Endothelial cell of umbilical vein (primary cell): ENCODE measurements at regions not wholly inside any gene's neighbourhood (a gene's known extent, or its start where the extent isn't known, plus 50 kb on each side); places are given as distances from the start of the nearest gene placed in this dataset.

Source experiments
- BruUV-seq: library from RNA; stranded (reverse); fragments of 400-500 nt; replicated peaks from 2 replicates; lab custom pipeline; 2021; lab: Mats Ljungman, UMichigan
- CTCF ChIA-PET: fragments of 300-600, 350-600 bp; sonication (Branson Sonifier 250); formaldehyde crosslinking; loops from one replicate; lab custom pipeline; 2021; ENCODE audit warnings: antibody characterized with exemption, inconsistent platforms; lab: Charles Lee
- POLR2A ChIA-PET: fragments of 300-600, 350-600 bp; sonication (Branson Sonifier 250); formaldehyde crosslinking; loops from one replicate; lab custom pipeline; 2021; ENCODE audit warnings: antibody characterized with exemption, inconsistent platforms; lab: Charles Lee
- DNase-seq: peaks from one replicate; pipeline ENCODE4 v3.0.0-alpha.2; 2011; ENCODE audit warnings: low read depth, low spot score
- FAIRE-seq: peaks from 2 replicates; lab custom pipeline; 2011; peaks lifted over from hg19 to GRCh38; lab: Jason Lieb, UNC
- H2AFZ ChIP-seq: 2 replicates; pipeline ENCODE4 v1.6.0; 2012; ENCODE audit warnings: low read depth, low read length, control low read depth, inconsistent platforms
- H3K27ac ChIP-seq: 2 replicates; pipeline ENCODE4 v1.5.1; 2011; ENCODE audit warnings: low read depth, mild to moderate bottlenecking, control low read depth, low read length, moderate library complexity; ENCODE audit not compliant: insufficient read depth
- H3K27me3 ChIP-seq, 2 experiments: 2 replicates each; pipeline versions ENCODE4 v1.6.0 to v1.6.1; 2011; ENCODE audit warnings: low read length in 2 of 2, mixed read lengths in 1 of 2; ENCODE audit not compliant: control insufficient read depth in 2 of 2, insufficient read depth in 2 of 2
- H3K36me3 ChIP-seq, 2 experiments: 2 replicates in 1 of 2; 3 replicates in 1 of 2; pipeline ENCODE4 v1.5.1; 2011; ENCODE audit warnings: low read length in 2 of 2, mild to moderate bottlenecking in 1 of 2, moderate library complexity in 1 of 2; ENCODE audit not compliant: control insufficient read depth in 2 of 2, insufficient read depth in 2 of 2; ENCODE audit errors: extremely low read depth in 1 of 2
- H3K4me1 ChIP-seq: 3 replicates; pipeline ENCODE4 v1.5.1; 2011; ENCODE audit warnings: mild to moderate bottlenecking, low read length; ENCODE audit not compliant: control insufficient read depth, insufficient read depth; ENCODE audit errors: extremely low read depth
- H3K4me2 ChIP-seq: 2 replicates; pipeline ENCODE4 v1.6.1; 2011; ENCODE audit warnings: low read length, control low read depth, mixed read lengths; ENCODE audit not compliant: insufficient read depth
- H3K4me3 ChIP-seq, 3 experiments: fragments of 200-600 bp in 1 of 3; sonication (generic), shearing (Covaris generic) in 1 of 3; replicated peaks in 1 of 3; 2 replicates each; pipeline ENCODE4 v1.5.1; 2011 to 2016; ENCODE audit warnings: control low read depth in 3 of 3, low read length in 3 of 3, mild to moderate bottlenecking in 2 of 3, inconsistent platforms in 1 of 3, low read depth in 1 of 3, moderate library complexity in 1 of 3; ENCODE audit not compliant: insufficient read depth in 1 of 3
- H3K79me2 ChIP-seq: 2 replicates; pipeline ENCODE4 v1.6.0; 2012; ENCODE audit warnings: low read length, inconsistent platforms; ENCODE audit not compliant: control insufficient read depth, insufficient read depth
- H3K9ac ChIP-seq: replicated peaks from 2 replicates; pipeline ENCODE3; 2011; ENCODE audit warnings: low read length, control low read depth; ENCODE audit not compliant: insufficient read depth; ENCODE audit errors: extremely low read depth
- H3K9me1 ChIP-seq: replicated peaks from 3 replicates; pipeline ENCODE4 v1.6.0; 2011; ENCODE audit warnings: mild to moderate bottlenecking, low read length; ENCODE audit not compliant: control insufficient read depth, insufficient read depth; ENCODE audit errors: extremely low read depth
- H3K9me3 ChIP-seq: replicated peaks from 2 replicates; pipeline ENCODE4 v1.5.1; 2012; ENCODE audit warnings: low read length, inconsistent platforms; ENCODE audit not compliant: control insufficient read depth, insufficient read depth
- H4K20me1 ChIP-seq: replicated peaks from 2 replicates; pipeline ENCODE3; 2011; ENCODE audit warnings: mild to moderate bottlenecking, low read length; ENCODE audit not compliant: control insufficient read depth, insufficient read depth; ENCODE audit errors: extremely low read depth
- FOS ChIP-seq: IDR thresholded peaks from 2 replicates; pipeline ENCODE4 v1.6.1; 2011; ENCODE audit warnings: mild to moderate bottlenecking, low read length, moderate library complexity, borderline replicate concordance; ENCODE audit not compliant: insufficient read depth
- JUN ChIP-seq: IDR thresholded peaks from 2 replicates; pipeline ENCODE4 v1.6.1; 2011; ENCODE audit warnings: borderline replicate concordance, low read depth; ENCODE audit not compliant: insufficient read length, insufficient read depth
- MYC ChIP-seq: IDR thresholded peaks from one replicate; pipeline ENCODE4 v1.6.1; 2011; ENCODE audit warnings: mild to moderate bottlenecking, low read depth, low read length
- POLR2A ChIP-seq: IDR thresholded peaks from 2 replicates; pipeline ENCODE4 v1.6.1; 2012; ENCODE audit warnings: low read depth, mild to moderate bottlenecking, control low read depth, low read length
- POLR2AphosphoS5 ChIP-seq: IDR thresholded peaks from 2 replicates; pipeline ENCODE4 v1.6.1; 2012; ENCODE audit warnings: low read depth, mild to moderate bottlenecking, control low read depth, low read length, moderate library complexity; ENCODE audit not compliant: insufficient read depth
- dilution Hi-C: fragments of 300-500 bp; cut with MboI; formaldehyde crosslinking; loops from one replicate; pipeline ENCODE4 v1.15.0; 2019; ENCODE audit warnings: low sequenced_read_pairs; ENCODE audit not compliant: extremely low pct_ligation_motif_present
- intact Hi-C: fragments of 100-400 bp; cut with micrococcal nuclease; formaldehyde crosslinking; loops from one replicate; pipeline ENCODE4 v1.10.0; 2022
- TF ChIP-seq, protein P1 (sequence below): IDR thresholded peaks from 2 replicates; pipeline ENCODE4 v1.6.1; 2011; ENCODE audit not compliant: insufficient read depth, insufficient read length

DNA sequence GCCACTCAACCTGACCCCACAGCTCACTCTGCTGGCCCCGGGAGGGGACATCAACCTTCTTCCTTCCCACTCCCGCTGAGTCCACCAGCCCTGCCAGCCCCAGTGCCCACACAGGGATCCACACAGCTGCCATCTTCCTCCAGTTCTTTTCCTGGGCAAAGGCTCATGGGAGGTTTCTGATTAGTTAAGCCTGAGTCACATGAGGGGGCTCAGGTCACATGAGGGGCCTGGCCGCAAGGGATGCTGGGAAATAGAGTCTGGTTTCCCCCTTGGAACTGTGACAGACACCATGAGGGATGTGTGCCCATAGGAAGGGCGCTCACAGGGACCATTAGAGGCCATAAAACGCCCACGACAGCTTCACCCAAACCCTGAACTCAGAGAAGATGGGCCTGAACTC, 228.7 kb upstream of the SFSWAP start:
- H3K9ac ChIP-seq = no peak overlapping the region
- H3K27ac ChIP-seq = no peak overlapping the region
- dilution Hi-C loops (no loop called here), intact Hi-C loops (no loop called here)
- H3K9me1 ChIP-seq = no peaks in the 10 kb centered on the region
- H3K4me2 ChIP-seq = no peak overlapping the region
- no peak for FAIRE-seq
- no peak overlapping the region for H3K4me3 ChIP-seq
- no peaks in the 10 kb centered on the region for H3K9me3 ChIP-seq
- TF ChIP-seq MYC (no peak), FOS (no peak), JUN (no peak)
- H4K20me1 ChIP-seq = no peaks in the 10 kb centered on the region
- H3K4me1 ChIP-seq = no peaks in the 10 kb centered on the region
- no peaks in the 10 kb centered on the region for H3K36me3 ChIP-seq
- H2AFZ ChIP-seq = no peak overlapping the region
- POLR2A ChIA-PET = no interaction called here
- no peaks in the 10 kb centered on the region for H3K27me3 ChIP-seq
- no peak for DNase-seq
- CTCF ChIA-PET = no interaction called here
- no TSS peak for BruUV-seq
- H3K79me2 ChIP-seq = no peaks in the 10 kb centered on the region

DNA sequence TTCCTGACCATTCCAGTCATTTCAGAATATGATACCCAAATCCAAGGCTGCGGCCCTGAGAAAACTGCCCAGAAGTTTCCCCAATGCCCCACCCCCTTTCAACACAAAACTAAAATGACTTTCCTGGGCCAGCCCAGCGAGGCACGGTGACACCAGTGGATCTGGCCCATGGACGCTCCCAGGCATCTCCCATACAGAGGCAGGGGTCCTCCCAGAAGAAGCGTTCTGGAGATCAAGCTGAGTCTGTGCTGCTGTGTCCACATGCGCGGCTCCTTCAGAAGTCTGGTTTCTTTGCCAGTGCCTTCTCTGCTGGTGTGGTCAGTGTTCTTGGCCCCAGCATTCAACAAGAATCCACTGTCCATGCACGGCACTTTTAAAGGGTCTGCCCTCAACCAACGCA, 228.2 kb upstream of the SFSWAP start:
- H3K4me1 ChIP-seq = no peaks in the 10 kb centered on the region
- FAIRE-seq (no peak), DNase-seq (no peak)
- no peak overlapping the region for H3K27ac ChIP-seq
- intact Hi-C loops (no loop called here), dilution Hi-C loops (no loop called here)
- no peaks in the 10 kb centered on the region for H3K9me3 ChIP-seq
- H3K9ac ChIP-seq = no peak overlapping the region
- ChIA-PET CTCF (no interaction called here), POLR2A (no interaction called here)
- H3K4me3 ChIP-seq = no peak overlapping the region
- no peak overlapping the region for H2AFZ ChIP-seq
- H3K27me3 ChIP-seq = no peaks in the 10 kb centered on the region
- no peaks in the 10 kb centered on the region for H3K36me3 ChIP-seq
- H3K79me2 ChIP-seq = no peaks in the 10 kb centered on the region
- no peaks in the 10 kb centered on the region for H3K9me1 ChIP-seq
- BruUV-seq = no TSS peak
- H3K4me2 ChIP-seq = no peak overlapping the region
- TF ChIP-seq, protein P1, sequence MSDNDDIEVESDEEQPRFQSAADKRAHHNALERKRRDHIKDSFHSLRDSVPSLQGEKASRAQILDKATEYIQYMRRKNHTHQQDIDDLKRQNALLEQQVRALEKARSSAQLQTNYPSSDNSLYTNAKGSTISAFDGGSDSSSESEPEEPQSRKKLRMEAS = no peak
- TF ChIP-seq MYC (no peak), POLR2A (no peak), POLR2AphosphoS5 (no peak), FOS (no peak)
- H4K20me1 ChIP-seq = no peaks in the 10 kb centered on the region
